ENCODE measurements at regions not wholly inside any gene's neighbourhood (a gene's known extent, or its start where the extent isn't known, plus 50 kb on each side); places are given as distances from the start of the nearest gene placed in this dataset.
A peak's percentile ranks its signal among the peaks of the same experiment; 100 is the strongest.

- no peak for DNase-seq
- H3K27me3 ChIP-seq, result no peaks in the 10 kb centered on the region
- H3K36me3 ChIP-seq (ENCODE audit: low read depth, missing control alignments), result no peaks in the 10 kb centered on the region
- H3K27ac ChIP-seq, result no peak overlapping the region
- 66% methylated on average over 2 of the region's 2 CpGs for WGBS, 2 donors
- no peaks in the 10 kb centered on the region for H3K4me1 ChIP-seq
- TF ChIP-seq POLR2A (IDR thresholded peaks at IDR 0.05), result no peak
- TF ChIP-seq, protein P1, sequence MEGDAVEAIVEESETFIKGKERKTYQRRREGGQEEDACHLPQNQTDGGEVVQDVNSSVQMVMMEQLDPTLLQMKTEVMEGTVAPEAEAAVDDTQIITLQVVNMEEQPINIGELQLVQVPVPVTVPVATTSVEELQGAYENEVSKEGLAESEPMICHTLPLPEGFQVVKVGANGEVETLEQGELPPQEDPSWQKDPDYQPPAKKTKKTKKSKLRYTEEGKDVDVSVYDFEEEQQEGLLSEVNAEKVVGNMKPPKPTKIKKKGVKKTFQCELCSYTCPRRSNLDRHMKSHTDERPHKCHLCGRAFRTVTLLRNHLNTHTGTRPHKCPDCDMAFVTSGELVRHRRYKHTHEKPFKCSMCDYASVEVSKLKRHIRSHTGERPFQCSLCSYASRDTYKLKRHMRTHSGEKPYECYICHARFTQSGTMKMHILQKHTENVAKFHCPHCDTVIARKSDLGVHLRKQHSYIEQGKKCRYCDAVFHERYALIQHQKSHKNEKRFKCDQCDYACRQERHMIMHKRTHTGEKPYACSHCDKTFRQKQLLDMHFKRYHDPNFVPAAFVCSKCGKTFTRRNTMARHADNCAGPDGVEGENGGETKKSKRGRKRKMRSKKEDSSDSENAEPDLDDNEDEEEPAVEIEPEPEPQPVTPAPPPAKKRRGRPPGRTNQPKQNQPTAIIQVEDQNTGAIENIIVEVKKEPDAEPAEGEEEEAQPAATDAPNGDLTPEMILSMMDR (IDR thresholded peaks at IDR 0.05), result no peak
- no peak overlapping the region for H3K4me3 ChIP-seq
- intact Hi-C loops (cut with DNase I; ENCODE audit: low total_unique reads), result no loop called here
- H3K9me3 ChIP-seq, result no peaks in the 10 kb centered on the region
Measured at GRCh38 chr4:42750856-42751255, 94.0 kb upstream of the ATP8A1 start.

DNA sequence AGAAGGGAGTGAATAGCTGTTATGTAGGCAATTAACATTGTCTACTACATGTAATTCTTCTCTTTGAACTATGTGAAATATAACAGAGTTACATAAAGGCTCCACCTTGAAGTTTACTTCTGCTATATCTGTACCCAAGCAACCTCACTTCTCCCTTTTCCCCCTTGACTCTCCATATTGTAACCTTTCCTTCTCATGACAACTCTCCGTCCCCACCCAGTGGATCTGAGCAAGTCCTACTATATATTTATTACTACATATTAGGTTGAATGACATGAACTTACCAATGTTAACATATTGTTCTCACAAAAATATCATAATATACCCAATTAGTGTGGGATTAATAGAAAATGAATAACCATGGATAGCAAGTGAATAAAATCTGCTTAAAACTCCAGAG, 93.2 kb upstream of the ATP8A1 start:
- intact Hi-C loops (cut with DNase I; ENCODE audit: low total_unique reads), result no loop called here
- WGBS, 2 donors, result 80 to 88% methylated on average over 1 of the region's 1 CpG
- no peaks in the 10 kb centered on the region for H3K4me1 ChIP-seq

GRCh38 chr4:42747971-42748370, 91.1 kb upstream of the ATP8A1 start:
- Histone ChIP-seq H3K27me3 (no peaks in the 10 kb centered on the region), H3K27ac (no peak overlapping the region), H3K9me3 (no peaks in the 10 kb centered on the region), H3K36me3 (ENCODE audit: low read depth, missing control alignments) (no peaks in the 10 kb centered on the region), H3K4me1 (no peaks in the 10 kb centered on the region), H3K4me3 (no peak overlapping the region)
- intact Hi-C loops (cut with DNase I; ENCODE audit: low total_unique reads), result no loop called here
- DNase-seq, result no peak
- 88 to 92% methylated on average over 2 of the region's 2 CpGs for WGBS, 2 donors
- TF ChIP-seq POLR2A (IDR thresholded peaks at IDR 0.05), result no peak
- TF ChIP-seq, protein P1 (IDR thresholded peaks at IDR 0.05), result no peak

More for the DNA sequence above, 93.2 kb upstream of the ATP8A1 start:
- Histone ChIP-seq H3K27me3 (no peaks in the 10 kb centered on the region), H3K9me3 (no peaks in the 10 kb centered on the region), H3K4me3 (no peak overlapping the region), H3K36me3 (ENCODE audit: low read depth, missing control alignments) (no peaks in the 10 kb centered on the region), H3K27ac (no peak overlapping the region)
- DNase-seq, result peak; percentile 16
- TF ChIP-seq POLR2A (IDR thresholded peaks at IDR 0.05), result no peak
- TF ChIP-seq, protein P1 (IDR thresholded peaks at IDR 0.05), result no peak

GRCh38 chr4:42736527-42737195, 79.8 kb upstream of the ATP8A1 start:
- TF ChIP-seq POLR2A (IDR thresholded peaks at IDR 0.05), result no peak
- TF ChIP-seq, protein P1 (IDR thresholded peaks at IDR 0.05), result no peak
- Histone ChIP-seq H3K27ac (no peak overlapping the region), H3K4me3 (no peak overlapping the region), H3K4me1 (no peaks in the 10 kb centered on the region), H3K27me3 (no peaks in the 10 kb centered on the region), H3K36me3 (ENCODE audit: low read depth, missing control alignments) (no peaks in the 10 kb centered on the region), H3K9me3 (no peaks in the 10 kb centered on the region)
- DNase-seq, result no peak
- intact Hi-C loops (cut with DNase I; ENCODE audit: low total_unique reads), result no loop called here
- WGBS, 2 donors, result 95 to 98% methylated on average over 3 to 5 of the region's 5 CpGs

DNA sequence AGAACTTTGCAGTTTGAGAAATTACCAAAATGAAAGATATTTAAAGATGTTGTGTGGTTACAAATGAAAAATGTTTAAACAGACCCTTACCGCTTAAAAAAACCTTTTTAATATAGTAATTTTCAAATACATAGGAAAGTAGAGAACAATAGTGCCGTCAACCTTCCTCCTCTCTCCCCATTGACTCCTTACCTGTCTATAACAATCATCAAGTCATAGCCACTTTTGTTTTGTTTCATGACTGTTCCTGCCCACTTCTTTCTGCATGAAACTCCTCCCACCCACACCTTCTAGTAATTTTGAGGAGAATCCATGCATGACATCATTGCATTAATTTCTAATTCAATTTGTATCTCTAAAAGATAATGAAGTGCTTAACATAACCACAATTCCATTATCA, 76.5 kb upstream of the ATP8A1 start:
- Histone ChIP-seq H3K27me3 (no peaks in the 10 kb centered on the region), H3K27ac (no peak overlapping the region), H3K36me3 (ENCODE audit: low read depth, missing control alignments) (no peaks in the 10 kb centered on the region), H3K4me1 (no peaks in the 10 kb centered on the region), H3K9me3 (no peaks in the 10 kb centered on the region), H3K4me3 (no peak overlapping the region)
- no peak for DNase-seq
- WGBS, 2 donors, result 73 to 74% methylated on average over 2 of the region's 2 CpGs
- no peak for TF ChIP-seq POLR2A (IDR thresholded peaks at IDR 0.05)
- TF ChIP-seq, protein P1 (IDR thresholded peaks at IDR 0.05), result no peak
- intact Hi-C loops (cut with DNase I; ENCODE audit: low total_unique reads), result no loop called here
